Upper lobe of left lung (tissue), 6 donors: ENCODE measurements at regions not wholly inside any gene's neighbourhood (a gene's known extent, or its start where the extent isn't known, plus 50 kb on each side); places are given as distances from the start of the nearest gene placed in this dataset.

Source experiments
- ATAC-seq, 2 donors: fragments of 200-7000 bp; cut with Tn5 transposase; one replicate each; pipeline ENCODE4 v1.9.1; 2022; ENCODE audit warnings: mild to moderate bottlenecking in 2 of 2, moderate library complexity in 2 of 2; ENCODE audit not compliant: low FRiP score in 2 of 2
- DNase-seq, 2 donors: peaks; one replicate each; pipeline ENCODE4 v3.0.0-alpha.2; 2019 to 2020
- H3K27ac ChIP-seq, 4 donors: fragments of 200-600 bp; sonication (generic); one replicate each; pipeline ENCODE4 v1.5.1; 2016 to 2019
- H3K27me3 ChIP-seq, 4 donors: fragments of 200-600 bp; sonication (generic); one replicate each; pipeline ENCODE4 v1.5.1; 2017 to 2019
- H3K36me3 ChIP-seq, 4 donors: fragments of 200-600 bp; sonication (generic); one replicate each; pipeline ENCODE4 v1.5.1; 2016 to 2019
- H3K4me1 ChIP-seq, 4 donors: fragments of 200-600 bp; sonication (generic); one replicate each; pipeline ENCODE4 v1.5.1; 2018 to 2019
- H3K4me3 ChIP-seq, 4 donors: fragments of 200-600 bp; sonication (generic); one replicate each; pipeline ENCODE4 v1.5.1; 2017 to 2019; ENCODE audit warnings: mild to moderate bottlenecking in 2 of 4, moderate library complexity in 1 of 4
- H3K9me3 ChIP-seq, 4 donors: fragments of 200-600 bp; sonication (generic); one replicate each; pipeline ENCODE4 v1.5.1; 2018 to 2019
- EP300 ChIP-seq, 4 donors: sonication (generic); formaldehyde crosslinking; IDR thresholded peaks; one replicate each; pipeline ENCODE4 v1.5.1; 2017; ENCODE audit warnings: antibody characterized with exemption in 4 of 4, control low read depth in 2 of 4
- POLR2A ChIP-seq, 4 donors: fragments of 450-650 bp; IDR thresholded peaks; one replicate each; pipeline ENCODE4 v1.5.1; 2016 to 2017; ENCODE audit warnings: antibody characterized with exemption in 4 of 4, mild to moderate bottlenecking in 2 of 4
- POLR2AphosphoS5 ChIP-seq, 2 donors: sonication (generic); formaldehyde crosslinking; IDR thresholded peaks; one replicate each; pipeline ENCODE4 v1.5.1; 2017; ENCODE audit warnings: antibody characterized with exemption in 2 of 2
- WGBS, 2 donors: methylation state at CpG; one replicate each; pipeline ENCODE4 v1.1.5; 2017 to 2018; 5-methylcytosine and 5-hydroxymethylcytosine counted together
- TF ChIP-seq, protein P1 (sequence below), 6 experiments: fragments of 450-650 bp in 4 of 6; fragments of 200-600 bp in 2 of 6; sonication (generic) in 2 of 6; IDR thresholded peaks; one replicate each; pipeline ENCODE4 v1.5.1; 2016 to 2019; ENCODE audit warnings: antibody characterized with exemption in 6 of 6
- donor health status: DM: no; HTN: no; CAD: no; lungs with moderate emphysema.
- donor health status: DM: no; HTN: yes; CAD: no; lungs with severe emphysema.

DNA sequence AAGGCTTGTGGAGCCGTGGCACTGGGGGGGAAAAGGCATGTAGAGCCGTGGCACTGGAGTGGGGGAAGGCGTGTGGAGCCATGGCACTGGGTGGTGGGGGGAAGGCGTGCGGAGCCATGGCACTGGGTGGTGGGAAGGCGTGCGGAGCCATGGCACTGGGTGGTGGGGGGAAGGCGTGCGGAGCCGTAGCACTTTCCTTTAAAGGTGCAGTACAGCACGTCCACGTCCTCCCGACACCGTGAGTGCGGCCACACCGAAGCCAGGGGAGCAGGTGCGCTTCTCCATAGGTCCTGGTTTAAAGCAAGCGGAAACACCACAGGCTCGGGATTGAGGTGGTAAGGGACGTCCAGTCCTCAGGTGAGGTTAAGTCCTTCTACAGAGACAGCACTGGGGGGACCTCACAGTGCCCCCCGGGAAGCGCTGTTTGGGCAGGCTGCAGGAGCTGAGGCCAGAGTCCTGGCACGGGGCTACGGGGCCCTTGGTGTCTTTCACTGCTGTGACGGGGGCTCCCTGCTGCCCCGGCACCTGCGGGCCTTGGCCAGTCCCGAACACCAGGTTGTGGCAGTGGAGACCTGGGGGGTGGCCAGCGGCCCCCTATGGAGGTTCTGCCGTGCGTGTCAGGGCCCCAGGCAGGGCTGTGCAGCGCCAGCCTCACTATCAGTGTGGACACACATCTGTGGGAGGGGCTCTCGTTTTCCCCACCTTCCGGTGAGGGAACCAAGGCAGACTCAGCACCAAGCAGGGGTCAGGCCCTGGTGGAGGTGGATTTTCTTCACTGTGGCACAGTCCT lies 93.0 kb upstream of the CTDP1 start:
- H3K4me3 ChIP-seq: no peak overlapping the region
- peaks cover 0 to 16% (median 2%) of the 10 kb centered on the region in 4 donors for H3K4me1 ChIP-seq
- ATAC-seq: no peak
- no peaks in the 10 kb centered on the region for H3K36me3 ChIP-seq
- TF ChIP-seq, protein P1, sequence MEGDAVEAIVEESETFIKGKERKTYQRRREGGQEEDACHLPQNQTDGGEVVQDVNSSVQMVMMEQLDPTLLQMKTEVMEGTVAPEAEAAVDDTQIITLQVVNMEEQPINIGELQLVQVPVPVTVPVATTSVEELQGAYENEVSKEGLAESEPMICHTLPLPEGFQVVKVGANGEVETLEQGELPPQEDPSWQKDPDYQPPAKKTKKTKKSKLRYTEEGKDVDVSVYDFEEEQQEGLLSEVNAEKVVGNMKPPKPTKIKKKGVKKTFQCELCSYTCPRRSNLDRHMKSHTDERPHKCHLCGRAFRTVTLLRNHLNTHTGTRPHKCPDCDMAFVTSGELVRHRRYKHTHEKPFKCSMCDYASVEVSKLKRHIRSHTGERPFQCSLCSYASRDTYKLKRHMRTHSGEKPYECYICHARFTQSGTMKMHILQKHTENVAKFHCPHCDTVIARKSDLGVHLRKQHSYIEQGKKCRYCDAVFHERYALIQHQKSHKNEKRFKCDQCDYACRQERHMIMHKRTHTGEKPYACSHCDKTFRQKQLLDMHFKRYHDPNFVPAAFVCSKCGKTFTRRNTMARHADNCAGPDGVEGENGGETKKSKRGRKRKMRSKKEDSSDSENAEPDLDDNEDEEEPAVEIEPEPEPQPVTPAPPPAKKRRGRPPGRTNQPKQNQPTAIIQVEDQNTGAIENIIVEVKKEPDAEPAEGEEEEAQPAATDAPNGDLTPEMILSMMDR (IDR thresholded peaks at IDR 0.05): no peak
- TF ChIP-seq POLR2AphosphoS5 (IDR thresholded peaks at IDR 0.05) (no peak), POLR2A (IDR thresholded peaks at IDR 0.05) (no peak), EP300 (IDR thresholded peaks at IDR 0.05) (no peak)
- H3K27me3 ChIP-seq: no peaks in the 10 kb centered on the region
- no peak overlapping the region for H3K27ac ChIP-seq
- H3K9me3 ChIP-seq: no peaks in the 10 kb centered on the region
- WGBS, 2 donors: 86 to 89% methylated on average over 18 to 31 of the region's 34 CpGs
- DNase-seq: peak in 1 of 2 donors; percentile 79

DNA sequence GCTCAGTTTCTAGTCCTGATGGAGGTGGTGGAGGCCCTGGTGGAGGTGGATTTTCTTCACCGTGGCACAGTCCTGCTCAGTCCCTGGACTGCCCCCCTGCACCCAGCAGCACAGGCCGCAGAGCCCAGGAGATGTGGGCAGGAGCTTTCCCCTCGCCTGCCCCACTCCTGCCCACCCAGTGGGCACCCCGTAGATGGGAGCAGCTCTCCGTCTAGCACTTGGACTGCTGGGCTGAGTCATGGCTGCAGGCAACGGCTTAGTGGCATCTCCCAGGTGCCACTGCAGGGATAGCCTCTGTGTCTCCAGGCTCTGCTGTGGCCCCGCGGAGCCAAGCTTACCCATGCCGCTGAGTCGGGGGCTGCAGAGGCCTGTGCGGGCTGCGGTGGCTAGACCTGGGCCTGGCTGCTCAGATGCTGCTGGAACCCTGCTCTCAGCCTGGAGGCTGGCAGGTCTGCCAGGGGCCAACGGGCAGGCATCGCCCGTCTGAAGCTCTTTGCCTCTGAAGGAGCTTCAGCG lies 92.3 kb upstream of the CTDP1 start:
- Histone ChIP-seq H3K4me3 (no peak overlapping the region), H3K27me3 (no peaks in the 10 kb centered on the region), H3K27ac (no peak overlapping the region), H3K36me3 (no peaks in the 10 kb centered on the region), H3K9me3 (no peaks in the 10 kb centered on the region), H3K4me1 (peaks cover 0 to 16% (median 2%) of the 10 kb centered on the region in 4 donors)
- ATAC-seq: no peak
- 91 to 100% methylated on average over 3 to 16 of the region's 16 CpGs for WGBS, 2 donors
- TF ChIP-seq POLR2A (IDR thresholded peaks at IDR 0.05): no peak
- TF ChIP-seq POLR2AphosphoS5 (IDR thresholded peaks at IDR 0.05): no peak
- TF ChIP-seq EP300 (IDR thresholded peaks at IDR 0.05): no peak
- TF ChIP-seq, protein P1 (IDR thresholded peaks at IDR 0.05): no peak
- DNase-seq: no peak

DNA sequence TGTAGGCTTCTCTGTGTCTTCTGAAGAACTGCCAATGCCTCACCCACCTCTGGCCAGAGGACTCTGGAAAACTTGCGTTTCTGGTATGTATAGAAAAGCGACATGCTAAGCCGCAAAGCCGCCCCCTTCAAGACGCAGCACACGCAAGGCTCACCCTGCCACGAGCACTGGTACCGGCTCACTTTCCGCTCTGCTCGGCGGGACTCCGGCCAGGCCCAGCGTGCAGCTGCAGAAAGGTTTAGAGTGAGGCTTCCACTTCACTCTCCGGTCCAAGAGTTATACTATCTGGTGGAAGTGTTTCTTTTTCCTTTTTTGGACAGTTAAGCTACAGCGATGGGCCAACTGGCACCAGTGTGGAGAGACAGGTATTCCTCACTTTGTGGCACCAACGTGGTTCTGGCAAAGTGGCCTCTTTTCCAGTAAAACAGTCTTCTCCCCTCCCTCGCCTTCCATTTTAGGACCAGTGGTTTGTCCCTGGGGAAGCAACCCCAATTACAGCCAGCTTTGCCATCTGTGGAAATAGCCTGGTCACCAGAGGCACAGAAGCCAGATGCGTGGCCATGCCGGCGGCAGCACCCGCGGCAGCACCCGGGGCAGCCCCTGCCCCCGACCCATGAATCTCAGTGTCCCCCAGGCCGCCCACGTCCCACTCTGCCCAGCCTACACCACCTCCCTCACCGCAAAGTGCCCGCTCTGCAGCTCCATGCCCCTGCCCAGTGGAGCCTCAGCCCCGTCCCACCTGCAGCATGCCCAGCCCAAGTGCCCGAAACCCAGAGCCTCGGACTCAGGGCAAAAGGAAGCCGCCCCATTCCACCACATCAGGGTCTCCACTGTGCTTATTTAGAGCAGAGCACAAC lies 91.6 kb upstream of the CTDP1 start:
- H3K4me3 ChIP-seq: no peak overlapping the region
- 89 to 96% methylated on average over 10 to 31 of the region's 32 CpGs for WGBS, 2 donors
- peaks cover 0 to 16% (median 2%) of the 10 kb centered on the region in 4 donors for H3K4me1 ChIP-seq
- H3K27me3 ChIP-seq: no peaks in the 10 kb centered on the region
- no peak for TF ChIP-seq POLR2AphosphoS5 (IDR thresholded peaks at IDR 0.05)
- TF ChIP-seq, protein P1 (IDR thresholded peaks at IDR 0.05): no peak
- TF ChIP-seq EP300 (IDR thresholded peaks at IDR 0.05): no peak
- TF ChIP-seq POLR2A (IDR thresholded peaks at IDR 0.05): no peak
- peaks cover 0 to 4% (median 1%) of the 10 kb centered on the region in 4 donors for H3K9me3 ChIP-seq
- H3K36me3 ChIP-seq: no peaks in the 10 kb centered on the region
- peak in 1 of 2 donors; percentile 77 for DNase-seq
- ATAC-seq: peak in 1 of 2 donors; percentile 3
- H3K27ac ChIP-seq: peak overlapping the region in 2 of 4 donors; percentile 30 to 67

DNA sequence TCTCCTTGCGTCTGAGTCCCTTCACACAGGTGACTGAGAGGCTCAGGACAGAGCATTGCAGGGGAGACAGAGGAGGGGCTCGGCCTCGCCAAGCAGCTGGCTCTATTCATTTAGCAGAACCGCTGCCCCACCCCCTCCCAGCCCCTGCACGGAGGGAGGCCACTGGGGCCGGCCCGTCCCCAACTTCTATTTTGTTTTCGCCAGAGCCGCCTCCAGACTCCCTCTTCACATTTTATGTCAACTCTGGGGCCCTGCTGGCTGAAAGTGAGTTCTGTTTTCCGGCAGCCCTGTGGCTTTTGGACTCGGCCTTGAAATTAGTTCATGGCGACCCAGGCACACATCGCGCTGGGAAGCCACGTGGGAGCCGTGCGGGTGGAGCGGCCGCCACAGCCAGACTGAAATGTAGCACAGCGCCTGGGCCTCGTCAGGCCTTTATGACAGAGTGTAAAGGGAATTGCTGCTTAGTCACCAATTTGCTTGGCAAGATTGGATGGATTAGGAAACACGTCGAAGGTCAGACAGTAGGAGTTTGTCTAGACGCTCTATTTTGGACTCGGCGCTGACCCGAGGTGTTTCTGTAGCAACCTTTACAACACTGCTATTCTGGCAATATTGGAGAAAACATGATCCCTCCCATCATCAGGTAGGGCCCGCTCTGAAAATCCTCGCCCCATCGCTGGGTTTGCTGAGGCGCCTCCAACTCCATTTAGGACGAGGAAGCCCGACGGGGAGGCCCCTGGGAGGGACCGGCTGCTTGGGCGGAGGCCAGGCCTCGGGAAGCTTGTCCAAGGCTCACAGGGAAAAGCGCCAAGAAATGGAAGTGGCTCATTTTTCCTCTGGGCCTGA lies 90.7 kb upstream of the CTDP1 start:
- H3K4me1 ChIP-seq: peaks cover 0 to 16% (median 2%) of the 10 kb centered on the region in 4 donors
- H3K4me3 ChIP-seq: no peak overlapping the region
- no peaks in the 10 kb centered on the region for H3K36me3 ChIP-seq
- ATAC-seq: peak; percentile 65 to 92
- H3K27ac ChIP-seq: peak overlapping the region in 3 of 4 donors; percentile 14 to 67 (median 30)
- peaks cover 0 to 5% (median 2%) of the 10 kb centered on the region in 4 donors for H3K9me3 ChIP-seq
- no peaks in the 10 kb centered on the region for H3K27me3 ChIP-seq
- WGBS, 2 donors: 58 to 63% methylated on average over 20 to 38 of the region's 38 CpGs
- TF ChIP-seq, protein P1 (IDR thresholded peaks at IDR 0.05): no peak
- TF ChIP-seq POLR2AphosphoS5 (IDR thresholded peaks at IDR 0.05): peak; percentile 47 to 76
- DNase-seq: peak; percentile 46 to 88
